ENCODE measurements at regions not wholly inside any gene's neighbourhood (a gene's known extent, or its start where the extent isn't known, plus 50 kb on each side); places are given as distances from the start of the nearest gene placed in this dataset.
"Not testable (repeated sequence)": the region's sequence is repeated elsewhere in the genome, so short reads cannot be mapped to it uniquely, and the experiment has no call there.

DNA sequence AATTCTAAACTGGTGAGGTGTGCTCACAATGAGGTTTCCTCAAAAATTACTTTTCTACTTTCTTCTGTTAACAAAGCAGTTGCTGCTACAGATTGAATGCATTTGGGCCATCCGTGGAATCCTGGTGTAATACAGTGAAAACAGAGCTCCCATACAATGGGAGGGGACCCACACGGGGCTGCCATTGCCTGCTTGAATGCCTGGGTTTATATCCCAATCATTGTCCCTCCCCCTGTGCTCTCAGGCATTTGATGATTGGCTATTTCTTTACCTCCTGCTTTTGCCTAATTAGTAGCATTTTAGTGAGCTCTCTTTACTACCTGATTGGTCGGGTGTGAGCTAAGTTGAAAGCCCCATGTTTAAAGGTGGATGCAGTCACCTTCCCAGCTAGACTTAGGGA, 52.9 kb upstream of the CSF1 start:
- TF ChIP-seq EZH2 (IDR thresholded peaks at IDR 0.05; ENCODE audit: borderline replicate concordance): not testable (repeated sequence)
- TF ChIP-seq, protein P1, sequence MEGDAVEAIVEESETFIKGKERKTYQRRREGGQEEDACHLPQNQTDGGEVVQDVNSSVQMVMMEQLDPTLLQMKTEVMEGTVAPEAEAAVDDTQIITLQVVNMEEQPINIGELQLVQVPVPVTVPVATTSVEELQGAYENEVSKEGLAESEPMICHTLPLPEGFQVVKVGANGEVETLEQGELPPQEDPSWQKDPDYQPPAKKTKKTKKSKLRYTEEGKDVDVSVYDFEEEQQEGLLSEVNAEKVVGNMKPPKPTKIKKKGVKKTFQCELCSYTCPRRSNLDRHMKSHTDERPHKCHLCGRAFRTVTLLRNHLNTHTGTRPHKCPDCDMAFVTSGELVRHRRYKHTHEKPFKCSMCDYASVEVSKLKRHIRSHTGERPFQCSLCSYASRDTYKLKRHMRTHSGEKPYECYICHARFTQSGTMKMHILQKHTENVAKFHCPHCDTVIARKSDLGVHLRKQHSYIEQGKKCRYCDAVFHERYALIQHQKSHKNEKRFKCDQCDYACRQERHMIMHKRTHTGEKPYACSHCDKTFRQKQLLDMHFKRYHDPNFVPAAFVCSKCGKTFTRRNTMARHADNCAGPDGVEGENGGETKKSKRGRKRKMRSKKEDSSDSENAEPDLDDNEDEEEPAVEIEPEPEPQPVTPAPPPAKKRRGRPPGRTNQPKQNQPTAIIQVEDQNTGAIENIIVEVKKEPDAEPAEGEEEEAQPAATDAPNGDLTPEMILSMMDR (IDR thresholded peaks at IDR 0.05; ENCODE audit: poor library complexity): not testable (repeated sequence)
